Trophoblast cell (in vitro differentiated cells and primary cell): ENCODE measurements at regions not wholly inside any gene's neighbourhood (a gene's known extent, or its start where the extent isn't known, plus 50 kb on each side); places are given as distances from the start of the nearest gene placed in this dataset.

Experiments used
- DNase-seq, 2 donors: peaks; one replicate each; pipeline ENCODE4 v3.0.0-alpha.2; 2016
- H2AFZ ChIP-seq: 2 replicates; pipeline ENCODE4 v1.6.1; 2013; ENCODE audit warnings: low read length, moderate library complexity, mild to moderate bottlenecking; ENCODE audit not compliant: insufficient read depth, poor library complexity
- H2AK5ac ChIP-seq: 2 replicates; pipeline ENCODE4 v1.6.1; 2013; ENCODE audit warnings: mild to moderate bottlenecking, low read length
- H2BK120ac ChIP-seq: 2 replicates; pipeline ENCODE4 v1.6.1; 2013; ENCODE audit warnings: low read length, mild to moderate bottlenecking, moderate library complexity; ENCODE audit not compliant: insufficient read depth, poor library complexity
- H2BK12ac ChIP-seq: 2 replicates; pipeline ENCODE4 v1.6.1; 2013; ENCODE audit warnings: mild to moderate bottlenecking, low read length, moderate library complexity
- H2BK5ac ChIP-seq: 2 replicates; pipeline ENCODE4 v1.6.1; 2013; ENCODE audit warnings: low read length, low read depth, moderate library complexity, mild to moderate bottlenecking; ENCODE audit not compliant: poor library complexity
- H3K14ac ChIP-seq: 2 replicates; pipeline ENCODE4 v1.6.1; 2013; ENCODE audit warnings: mild to moderate bottlenecking, low read length
- H3K18ac ChIP-seq: 2 replicates; pipeline ENCODE4 v1.6.1; 2013; ENCODE audit warnings: mild to moderate bottlenecking, low read length
- H3K23ac ChIP-seq: 2 replicates; pipeline ENCODE4 v1.6.1; 2013; ENCODE audit warnings: low read length
- H3K27ac ChIP-seq: 2 replicates; pipeline ENCODE4 v1.5.1; 2013; ENCODE audit warnings: low read depth, mild to moderate bottlenecking, inconsistent platforms, low read length, moderate library complexity
- H3K27me3 ChIP-seq: 2 replicates; pipeline ENCODE4 v1.6.1; 2013; ENCODE audit warnings: inconsistent platforms, mild to moderate bottlenecking, low read length, moderate library complexity; ENCODE audit not compliant: insufficient read depth
- H3K36me3 ChIP-seq, 2 experiments: 1 replicate in 1 of 2; 2 replicates in 1 of 2; pipeline ENCODE4 v1.6.1; 2013; ENCODE audit warnings: low read length in 2 of 2, mild to moderate bottlenecking in 2 of 2, moderate library complexity in 1 of 2; ENCODE audit not compliant: insufficient read depth in 2 of 2, control insufficient read depth in 1 of 2
- H3K4ac ChIP-seq: 2 replicates; pipeline ENCODE4 v1.6.1; 2013; ENCODE audit warnings: low read depth, mild to moderate bottlenecking, low read length, moderate library complexity
- H3K4me1 ChIP-seq, 2 experiments: 1 replicate in 1 of 2; 2 replicates in 1 of 2; pipeline ENCODE4 v1.6.1; 2013; ENCODE audit warnings: low read length in 2 of 2, mild to moderate bottlenecking in 2 of 2, moderate library complexity in 1 of 2; ENCODE audit not compliant: insufficient read depth in 2 of 2, control insufficient read depth in 1 of 2
- H3K4me2 ChIP-seq: 2 replicates; pipeline ENCODE4 v1.6.1; 2013; ENCODE audit warnings: inconsistent platforms, mild to moderate bottlenecking, low read length, moderate library complexity
- H3K4me3 ChIP-seq: 2 replicates; pipeline ENCODE4 v1.5.1; 2013; ENCODE audit warnings: mild to moderate bottlenecking, low read depth, low read length, inconsistent platforms
- H3K79me1 ChIP-seq: one replicate; pipeline ENCODE4 v1.6.1; 2013; ENCODE audit warnings: low read length
- H3K79me2 ChIP-seq: 2 replicates; pipeline ENCODE4 v1.6.1; 2013; ENCODE audit warnings: low read length, mild to moderate bottlenecking; ENCODE audit not compliant: control insufficient read depth, insufficient read depth, poor library complexity
- H3K9ac ChIP-seq: 2 replicates; pipeline ENCODE4 v1.6.1; 2013; ENCODE audit warnings: mild to moderate bottlenecking, low read length
- H3K9me3 ChIP-seq: 2 replicates; pipeline ENCODE4 v1.6.1; 2013; ENCODE audit warnings: low read depth, mild to moderate bottlenecking, control low read depth, inconsistent platforms, low read length; ENCODE audit not compliant: insufficient read depth
- H4K12ac ChIP-seq: 2 replicates; pipeline ENCODE4 v1.6.1; 2013; ENCODE audit warnings: low read depth, mild to moderate bottlenecking, low read length, moderate library complexity
- H4K8ac ChIP-seq: 2 replicates; pipeline ENCODE4 v1.6.1; 2013; ENCODE audit warnings: low read depth, mild to moderate bottlenecking, low read length, moderate library complexity
- H4K91ac ChIP-seq: one replicate; pipeline ENCODE4 v1.6.1; 2013; ENCODE audit warnings: low read depth, mild to moderate bottlenecking, low read length, moderate library complexity
- WGBS: extraction: QIAGEN DNeasy Blood & Tissue Kit; methylation state at CpG from one replicate; pipeline ENCODE4 v1.1.7; 2013; ENCODE audit warnings: missing lambda C conversion rate; ENCODE audit not compliant: insufficient read length, insufficient coverage; ENCODE audit errors: extremely low coverage; 5-methylcytosine and 5-hydroxymethylcytosine counted together

DNA sequence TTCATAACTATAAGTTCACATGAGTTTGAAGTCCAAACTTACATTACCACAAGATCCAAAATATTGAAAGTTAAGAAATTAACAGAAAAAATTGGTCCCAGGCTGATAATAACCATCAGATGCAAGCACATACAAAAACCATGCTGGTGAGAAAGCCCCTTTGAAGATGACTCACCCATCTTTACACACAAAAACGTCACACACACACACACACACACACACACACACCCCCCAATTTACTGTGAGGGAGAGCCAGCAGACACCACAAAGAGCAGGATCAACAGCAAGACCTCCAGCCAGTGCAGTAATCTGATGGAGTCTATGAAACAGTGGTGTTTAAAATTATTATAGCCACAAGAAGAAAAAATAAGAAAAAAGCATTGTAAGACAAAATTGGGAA is 50.1 kb upstream of the DRGX start:
- DNase-seq = no peak

More for the DNA sequence above, 50.1 kb upstream of the DRGX start:
- H2AK5ac ChIP-seq = no peak overlapping the region
- no peak overlapping the region for H3K23ac ChIP-seq
- H3K79me1 ChIP-seq = no peaks in the 10 kb centered on the region
- no CpG with 5 or more reads among the region's 1 CpG for WGBS
- H3K4me2 ChIP-seq = no peak overlapping the region
- H2BK5ac ChIP-seq = no peak overlapping the region
- H3K36me3 ChIP-seq = no peaks in the 10 kb centered on the region
- no peak overlapping the region for H3K18ac ChIP-seq
- H2AFZ ChIP-seq = no peak overlapping the region
- H3K9ac ChIP-seq = no peak overlapping the region
- no peak overlapping the region for H2BK12ac ChIP-seq
- no peak overlapping the region for H4K91ac ChIP-seq
- H3K79me2 ChIP-seq = no peaks in the 10 kb centered on the region
- H4K8ac ChIP-seq = no peak overlapping the region
- no peak overlapping the region for H3K4me3 ChIP-seq
- H3K9me3 ChIP-seq = no peaks in the 10 kb centered on the region
- no peak overlapping the region for H3K14ac ChIP-seq
- no peak overlapping the region for H2BK120ac ChIP-seq
- H3K4me1 ChIP-seq = no peaks in the 10 kb centered on the region
- H3K4ac ChIP-seq = no peak overlapping the region
- H4K12ac ChIP-seq = no peak overlapping the region
- no peak overlapping the region for H3K27ac ChIP-seq
- no peaks in the 10 kb centered on the region for H3K27me3 ChIP-seq
